Hypothalamus (tissue), 51 donors: ENCODE measurements at regions not wholly inside any gene's neighbourhood (a gene's known extent, or its start where the extent isn't known, plus 50 kb on each side); places are given as distances from the start of the nearest gene placed in this dataset.
"Not testable (repeated sequence)": the region's sequence is repeated elsewhere in the genome, so short reads cannot be mapped to it uniquely, and the experiment has no call there.

Source experiments
- DNase-seq, 51 donors: peaks; one replicate each; lab custom pipeline; 2025; lab: John Stamatoyannopoulos, UW

- no peak for DNase-seq
Measured at GRCh38 chr10:52597189-52597863, 175.3 kb downstream of the MBL2 start.

GRCh38 chr10:52598936-52599335 lies 173.6 kb downstream of the MBL2 start:
- no peak for DNase-seq

GRCh38 chr10:52599551-52600200 lies 172.9 kb downstream of the MBL2 start:
- DNase-seq = no peak

GRCh38 chr10:52604131-52604530 lies 168.5 kb downstream of the MBL2 start:
- not testable (repeated sequence) for DNase-seq

- no peak for DNase-seq
Measured at GRCh38 chr10:52609071-52609470, 163.5 kb downstream of the MBL2 start.

- no peak for DNase-seq
Measured at GRCh38 chr10:52609626-52610240, 162.9 kb downstream of the MBL2 start.

GRCh38 chr10:52615331-52615730 lies 157.3 kb downstream of the MBL2 start:
- no peak for DNase-seq

- no peak for DNase-seq
Measured at GRCh38 chr10:52615756-52616394, 156.7 kb downstream of the MBL2 start.

- no peak for DNase-seq
Measured at GRCh38 chr10:52616395-52616764, 156.2 kb downstream of the MBL2 start.

- DNase-seq = no peak
Measured at GRCh38 chr10:52617346-52617745, 155.2 kb downstream of the MBL2 start.

GRCh38 chr10:52619052-52619451 lies 153.5 kb downstream of the MBL2 start:
- no peak for DNase-seq

GRCh38 chr10:52621635-52622079 lies 150.9 kb downstream of the MBL2 start:
- no peak for DNase-seq

- DNase-seq = no peak
Measured at GRCh38 chr10:52623761-52624160, 148.8 kb downstream of the MBL2 start.

GRCh38 chr10:52627279-52627678 lies 145.3 kb downstream of the MBL2 start:
- no peak for DNase-seq

GRCh38 chr10:52631146-52631545 lies 141.4 kb downstream of the MBL2 start:
- no peak for DNase-seq

GRCh38 chr10:52631648-52632047 lies 140.9 kb downstream of the MBL2 start:
- no peak for DNase-seq

- no peak for DNase-seq
Measured at GRCh38 chr10:52632591-52632990, 140.0 kb downstream of the MBL2 start.

GRCh38 chr10:52633266-52633665 lies 139.3 kb downstream of the MBL2 start:
- no peak for DNase-seq

- DNase-seq = no peak
Measured at GRCh38 chr10:52635651-52636050, 136.9 kb downstream of the MBL2 start.

GRCh38 chr10:52636874-52637273 lies 135.7 kb downstream of the MBL2 start:
- no peak for DNase-seq

GRCh38 chr10:52637592-52637991 lies 135.0 kb downstream of the MBL2 start:
- no peak for DNase-seq

GRCh38 chr10:52639652-52640051 lies 132.9 kb downstream of the MBL2 start:
- DNase-seq = no peak
